ENCODE measurements at regions not wholly inside any gene's neighbourhood (a gene's known extent, or its start where the extent isn't known, plus 50 kb on each side); places are given as distances from the start of the nearest gene placed in this dataset.

DNA sequence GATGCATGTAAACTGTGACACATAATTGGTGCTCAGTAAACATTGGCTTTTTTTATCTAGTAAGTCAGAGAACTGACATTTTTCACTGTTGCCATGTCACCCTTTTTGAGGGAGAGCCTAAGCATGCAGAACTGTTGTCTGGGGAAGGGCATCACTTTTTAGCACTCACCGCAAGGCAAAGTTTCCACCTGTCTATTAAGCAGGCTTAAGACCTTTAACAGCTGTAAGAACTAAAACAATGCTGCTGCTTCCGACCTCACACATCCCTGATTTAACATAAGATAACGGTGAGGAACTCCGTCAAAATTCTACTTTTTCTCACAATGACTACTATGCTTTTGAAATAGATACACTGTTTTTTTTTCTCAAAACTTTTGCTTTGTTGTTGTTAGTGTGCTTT lies 554.8 kb downstream of the NUF2 start:
- no peak for TF ChIP-seq GATA2 (IDR thresholded peaks at IDR 0.05; ENCODE audit: low read depth, low read length)
- TF ChIP-seq GATA3 (IDR thresholded peaks at IDR 0.05; ENCODE audit: low read depth, low read length), result no peak
